ENCODE measurements at regions not wholly inside any gene's neighbourhood (a gene's known extent, or its start where the extent isn't known, plus 50 kb on each side); places are given as distances from the start of the nearest gene placed in this dataset.
A peak's percentile ranks its signal among the peaks of the same experiment; 100 is the strongest.

DNA sequence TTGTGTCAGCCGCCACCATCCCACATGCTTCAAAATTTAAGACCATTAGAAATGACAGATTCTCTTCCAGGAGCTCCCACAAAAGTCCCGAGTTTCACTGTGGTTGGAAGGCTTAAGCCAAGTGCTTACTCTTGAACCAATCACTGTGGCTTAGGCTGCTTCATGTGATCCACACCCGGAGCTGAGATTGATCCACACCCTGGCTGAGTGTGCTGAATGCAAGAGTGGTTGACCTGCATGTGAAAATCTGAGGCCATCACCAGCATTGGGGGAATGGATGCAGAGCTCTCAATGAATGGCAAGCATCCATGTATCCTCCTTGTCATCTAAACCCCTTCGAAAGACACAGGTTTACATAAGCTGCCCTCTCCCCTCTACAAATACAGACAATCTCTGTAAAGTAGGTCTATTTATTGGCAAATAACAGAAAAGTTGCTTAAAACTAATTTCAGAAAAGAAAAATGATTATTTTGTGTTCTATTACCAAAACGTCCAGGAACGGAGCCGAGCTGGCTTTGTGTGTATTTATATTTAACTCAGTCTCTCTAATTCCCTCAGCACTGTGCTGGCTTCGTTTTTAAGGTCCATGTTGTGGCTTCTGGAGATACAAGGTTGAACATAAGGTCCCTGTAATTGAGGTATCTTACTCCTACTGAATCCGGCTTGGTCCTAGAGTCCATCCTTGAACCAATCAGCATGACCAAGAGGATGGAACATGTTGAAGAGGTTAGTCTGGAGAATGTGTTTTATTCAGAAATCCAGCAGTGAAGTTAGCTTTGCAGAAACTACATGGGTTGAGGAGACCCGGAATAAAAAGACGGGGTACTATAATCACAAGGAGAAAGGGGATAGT lies 332.4 kb downstream of the LIG4 start:
- Histone ChIP-seq H3K79me2 (ENCODE audit: insufficient read depth) (no peaks in the 10 kb centered on the region), H3K27me3 (ENCODE audit: insufficient read depth) (no peaks in the 10 kb centered on the region), H3K4me1 (ENCODE audit: control insufficient read depth in 1 of 2, insufficient read depth in 2 of 2, low read depth in 1 of 2, low read length in 1 of 2) (peaks cover 0 to 5% of the 10 kb centered on the region in 2 experiments; a peak in 1 of 4 replicates), H3K4me2 (no peak overlapping the region), H4K20me1 (ENCODE audit: insufficient read depth) (no peaks in the 10 kb centered on the region), H2AFZ (ENCODE audit: low read depth) (peak overlapping the region; percentile 78; the same call in 1 of the 2 replicates), H3K9me2 (no peaks in the 10 kb centered on the region), H3K4me3 (ENCODE audit: low read depth in 2 of 2, low read length in 1 of 2) (no peak overlapping the region), H3K9me3 (0 out of 2 replicates have a peak, but pooled peaks cover 4% of the 10 kb centered on the region), H3F3A (replicated peaks; ENCODE audit: insufficient read depth) (peaks cover 12% of the 10 kb centered on the region), H3K36me3 (replicated peaks in 1 of 2; ENCODE audit: control insufficient read depth in 1 of 2, insufficient read depth in 2 of 2, low read length in 1 of 2) (no peaks in the 10 kb centered on the region), H3K27ac (ENCODE audit: low read depth in 2 of 2, low read length in 1 of 2) (peak overlapping the region in 1 of 2 experiments; percentile 57; a peak in 2 of 4 replicates), H3K9ac (no peak overlapping the region)
- DNase-seq, result no peak
- CTCF ChIA-PET, result interaction anchor here (0.7 to 1.4 kb wide), 3 partner anchors 9 to 679 kb away, joined by 3 to 4 read pairs (median 4); no protein-coding TSS in a partner anchor
- TF ChIP-seq SMC3 (IDR thresholded peaks at IDR 0.05; ENCODE audit: low read depth, low read length), result no peak
- POLR2A ChIA-PET, result no interaction called here
- WGBS (ENCODE audit: low lambda C conversion rate), result 72% methylated on average over 11 of the region's 11 CpGs

DNA sequence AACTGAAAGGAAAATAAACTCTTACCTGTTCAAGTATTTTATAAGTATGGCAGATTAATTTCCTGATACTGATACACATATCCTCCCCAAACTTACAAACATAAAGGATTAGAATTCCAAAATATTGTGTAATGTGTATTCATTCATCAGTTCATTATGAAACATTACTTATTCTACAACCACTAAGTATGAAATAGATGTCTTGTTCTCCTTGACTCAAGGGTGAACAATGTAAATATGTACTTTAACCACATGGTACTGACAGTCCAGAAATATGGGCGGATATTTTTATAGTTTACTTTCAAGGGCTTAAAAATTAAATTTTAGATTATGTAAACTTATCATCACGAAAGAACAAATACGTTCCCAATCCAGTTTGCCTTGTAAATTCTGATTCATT lies 334.0 kb downstream of the LIG4 start:
- no peaks in the 10 kb centered on the region for H3K27me3 ChIP-seq (ENCODE audit: insufficient read depth)
- CTCF ChIA-PET, result interaction anchor here (1.1 kb wide), 1 partner anchor 274 kb away, joined by 5 read pairs; no protein-coding TSS in a partner anchor
- no peak overlapping the region for H3K4me3 ChIP-seq (ENCODE audit: low read depth in 2 of 2, low read length in 1 of 2)
- no peak overlapping the region for H3K4me2 ChIP-seq
- no peak for DNase-seq
- H3K27ac ChIP-seq (ENCODE audit: low read depth in 2 of 2, low read length in 1 of 2), result no peak overlapping the region
- no peaks in the 10 kb centered on the region for H4K20me1 ChIP-seq (ENCODE audit: insufficient read depth)
- 0 out of 2 replicates have a peak, but pooled peaks cover 5% of the 10 kb centered on the region for H3K9me3 ChIP-seq
- no peak overlapping the region for H2AFZ ChIP-seq (ENCODE audit: low read depth)
- peaks cover 12% of the 10 kb centered on the region for H3F3A ChIP-seq (replicated peaks; ENCODE audit: insufficient read depth)
- POLR2A ChIA-PET, result no interaction called here
- peaks cover 0 to 5% of the 10 kb centered on the region in 2 experiments; a peak in 1 of 4 replicates for H3K4me1 ChIP-seq (ENCODE audit: control insufficient read depth in 1 of 2, insufficient read depth in 2 of 2, low read depth in 1 of 2, low read length in 1 of 2)
- no peaks in the 10 kb centered on the region for H3K9me2 ChIP-seq
- TF ChIP-seq TCF12 (IDR thresholded peaks at IDR 0.05) (no peak), NRF1 (IDR thresholded peaks at IDR 0.05; ENCODE audit: low read depth, low read length) (no peak), CHD2 (IDR thresholded peaks at IDR 0.05; ENCODE audit: low read length, partially characterized antibody) (no peak)
- WGBS (ENCODE audit: low lambda C conversion rate), result 74% methylated on average over 3 of the region's 3 CpGs
- H3K79me2 ChIP-seq (ENCODE audit: insufficient read depth), result no peaks in the 10 kb centered on the region
- no peak overlapping the region for H3K9ac ChIP-seq
- no peaks in the 10 kb centered on the region for H3K36me3 ChIP-seq (replicated peaks in 1 of 2; ENCODE audit: control insufficient read depth in 1 of 2, insufficient read depth in 2 of 2, low read length in 1 of 2)

- H3K4me1 ChIP-seq (ENCODE audit: control insufficient read depth in 1 of 2, insufficient read depth in 2 of 2, low read depth in 1 of 2, low read length in 1 of 2), result peaks cover 0 to 4% of the 10 kb centered on the region in 2 experiments; a peak in 1 of 4 replicates
- H2AFZ ChIP-seq (ENCODE audit: low read depth), result no peak overlapping the region
- H3K27me3 ChIP-seq (ENCODE audit: insufficient read depth), result no peaks in the 10 kb centered on the region
- no peaks in the 10 kb centered on the region for H4K20me1 ChIP-seq (ENCODE audit: insufficient read depth)
- no peaks in the 10 kb centered on the region for H3K9me2 ChIP-seq
- H3K9me3 ChIP-seq, result 0 out of 2 replicates have a peak, but pooled peaks cover 5% of the 10 kb centered on the region
- POLR2A ChIA-PET, result interaction anchor here (1.0 kb wide), 1 partner anchor 24 kb away, joined by 6 read pairs; no protein-coding TSS in a partner anchor
- no peak for DNase-seq
- H3K79me2 ChIP-seq (ENCODE audit: insufficient read depth), result no peaks in the 10 kb centered on the region
- 89% methylated on average over 3 of the region's 3 CpGs for WGBS (ENCODE audit: low lambda C conversion rate)
- H3F3A ChIP-seq (replicated peaks; ENCODE audit: insufficient read depth), result no peaks in the 10 kb centered on the region
- H3K9ac ChIP-seq, result no peak overlapping the region
- no peak overlapping the region for H3K4me3 ChIP-seq (ENCODE audit: low read depth in 2 of 2, low read length in 1 of 2)
- peak overlapping the region in 1 of 2 experiments; percentile 64; a peak in 2 of 4 replicates for H3K27ac ChIP-seq (ENCODE audit: low read depth in 2 of 2, low read length in 1 of 2)
- H3K4me2 ChIP-seq, result no peak overlapping the region
- CTCF ChIA-PET, result interaction anchor here (1.2 to 1.5 kb wide), 3 partner anchors 212 to 663 kb away, joined by 3 read pairs; no protein-coding TSS in a partner anchor
- no peaks in the 10 kb centered on the region for H3K36me3 ChIP-seq (replicated peaks in 1 of 2; ENCODE audit: control insufficient read depth in 1 of 2, insufficient read depth in 2 of 2, low read length in 1 of 2)
- TF ChIP-seq RFX5 (IDR thresholded peaks at IDR 0.05; ENCODE audit: low read length) (no peak), REST (IDR thresholded peaks at IDR 0.05; ENCODE audit: low read depth, low read length) (no peak), GABPA (IDR thresholded peaks at IDR 0.05; ENCODE audit: low read depth) (no peak), CHD2 (IDR thresholded peaks at IDR 0.05; ENCODE audit: low read length, partially characterized antibody) (no peak), USF1 (IDR thresholded peaks at IDR 0.05; ENCODE audit: borderline replicate concordance, low read depth) (no peak), IRF3 (IDR thresholded peaks at IDR 0.05; ENCODE audit: low read depth, low read length) (no peak), GATA2 (CRISPR knock-in tag; IDR thresholded peaks at IDR 0.05) (no peak), RAD21 (IDR thresholded peaks at IDR 0.05; ENCODE audit: low read length) (no peak), SMC3 (IDR thresholded peaks at IDR 0.05; ENCODE audit: low read depth, low read length) (no peak), FOXM1 (IDR thresholded peaks at IDR 0.05; ENCODE audit: low read depth) (no peak)
- TF ChIP-seq, protein P1, sequence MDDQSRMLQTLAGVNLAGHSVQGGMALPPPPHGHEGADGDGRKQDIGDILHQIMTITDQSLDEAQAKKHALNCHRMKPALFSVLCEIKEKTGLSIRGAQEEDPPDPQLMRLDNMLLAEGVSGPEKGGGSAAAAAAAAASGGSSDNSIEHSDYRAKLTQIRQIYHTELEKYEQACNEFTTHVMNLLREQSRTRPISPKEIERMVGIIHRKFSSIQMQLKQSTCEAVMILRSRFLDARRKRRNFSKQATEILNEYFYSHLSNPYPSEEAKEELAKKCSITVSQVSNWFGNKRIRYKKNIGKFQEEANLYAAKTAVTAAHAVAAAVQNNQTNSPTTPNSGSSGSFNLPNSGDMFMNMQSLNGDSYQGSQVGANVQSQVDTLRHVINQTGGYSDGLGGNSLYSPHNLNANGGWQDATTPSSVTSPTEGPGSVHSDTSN (IDR thresholded peaks at IDR 0.05), result no peak
Observed at GRCh38 chr13:107874456-107874855, 340.9 kb downstream of the LIG4 start.
